ENCODE measurements at regions not wholly inside any gene's neighbourhood (a gene's known extent, or its start where the extent isn't known, plus 50 kb on each side); places are given as distances from the start of the nearest gene placed in this dataset.
A peak's percentile ranks its signal among the peaks of the same experiment; 100 is the strongest.

DNA sequence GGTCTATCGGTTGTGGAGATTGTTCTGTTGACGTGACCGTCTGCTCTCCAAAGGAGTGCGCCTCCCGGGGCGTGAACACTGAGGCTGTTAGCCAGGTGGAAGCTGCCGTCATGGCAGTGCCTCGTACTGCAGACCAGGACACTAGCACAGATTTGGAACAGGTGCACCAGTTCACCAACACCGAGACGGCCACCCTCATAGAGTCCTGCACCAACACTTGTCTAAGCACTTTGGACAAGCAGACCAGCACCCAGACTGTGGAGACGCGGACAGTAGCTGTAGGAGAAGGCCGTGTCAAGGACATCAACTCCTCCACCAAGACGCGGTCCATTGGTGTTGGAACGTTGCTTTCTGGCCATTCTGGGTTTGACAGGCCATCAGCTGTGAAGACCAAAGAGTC, 128.9 kb upstream of the DMRT1 start:
- Histone ChIP-seq H4K8ac (ENCODE audit: low read depth, low read length) (no peak overlapping the region), H3K9ac (ENCODE audit: low read depth, low read length, poor library complexity) (peak overlapping the region; percentile 10), H3K4ac (ENCODE audit: low read length) (no peak overlapping the region), H2BK5ac (ENCODE audit: low read length) (no peak overlapping the region), H3K27me3 (ENCODE audit: control insufficient read depth in 3 of 3, insufficient read depth in 3 of 3, low read depth in 1 of 3, low read length in 3 of 3) (no peaks in the 10 kb centered on the region), H2AFZ (ENCODE audit: low read length) (no peak overlapping the region), H2BK12ac (ENCODE audit: low read length) (no peak overlapping the region), H3K27ac (replicated peaks; ENCODE audit: low read length) (no peak overlapping the region), H3K79me1 (ENCODE audit: low read depth, low read length) (no peaks in the 10 kb centered on the region), H4K91ac (ENCODE audit: low read depth, low read length, poor library complexity) (no peak overlapping the region), H3K14ac (ENCODE audit: low read length) (no peak overlapping the region), H2BK15ac (ENCODE audit: low read length) (no peak overlapping the region), H2AK5ac (ENCODE audit: low read depth, low read length) (no peak overlapping the region), H3K4me2 (ENCODE audit: insufficient read depth, low read length, poor library complexity, severe bottlenecking) (no peak overlapping the region), H3K36me3 (replicated peaks in 1 of 2; ENCODE audit: control insufficient read depth in 2 of 2, insufficient read depth in 2 of 2, low read length in 2 of 2) (peaks cover 14 to 31% of the 10 kb centered on the region in 2 donors), H3K4me1 (ENCODE audit: control insufficient read depth in 2 of 2, insufficient read depth in 1 of 2, low read depth in 1 of 2, low read length in 2 of 2) (peaks cover 0 to 6% of the 10 kb centered on the region in 2 donors), H3K18ac (ENCODE audit: low read length) (no peak overlapping the region), H2BK120ac (ENCODE audit: low read depth, low read length) (no peak overlapping the region), H3K9me3 (replicated peaks in 1 of 2; ENCODE audit: control insufficient read depth in 2 of 2, insufficient read depth in 1 of 2, low read depth in 1 of 2, low read length in 2 of 2) (no peaks in the 10 kb centered on the region), H3K4me3 (ENCODE audit: low read length in 2 of 2) (no peak overlapping the region), H3K23ac (ENCODE audit: low read depth, low read length, poor library complexity) (peak overlapping the region; percentile 20)
- WGBS, 2 donors (ENCODE audit: extremely low coverage in 2 of 2, insufficient read length in 2 of 2, insufficient replicate concordance in 1 of 2) = no CpG with 5 or more reads among the region's 16 CpGs
- no peak for DNase-seq (ENCODE audit: low spot score)

DNA sequence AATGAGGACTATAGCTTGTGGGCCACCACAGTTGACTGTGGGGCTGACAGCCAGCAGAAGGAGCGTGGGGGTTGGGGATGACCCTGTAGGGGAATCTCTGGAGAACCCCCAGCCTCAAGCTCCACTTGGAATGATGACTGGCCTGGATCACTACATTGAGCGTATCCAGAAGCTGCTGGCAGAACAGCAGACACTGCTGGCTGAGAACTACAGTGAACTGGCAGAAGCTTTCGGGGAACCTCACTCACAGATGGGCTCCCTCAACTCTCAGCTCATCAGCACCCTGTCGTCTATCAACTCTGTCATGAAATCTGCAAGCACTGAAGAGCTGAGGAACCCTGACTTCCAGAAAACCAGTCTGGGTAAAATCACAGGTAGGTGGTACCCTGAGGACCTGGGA, 128.4 kb upstream of the DMRT1 start:
- Histone ChIP-seq H3K27ac (replicated peaks; ENCODE audit: low read length) (no peak overlapping the region), H3K18ac (ENCODE audit: low read length) (no peak overlapping the region), H3K9ac (ENCODE audit: low read depth, low read length, poor library complexity) (no peak overlapping the region), H3K36me3 (replicated peaks in 1 of 2; ENCODE audit: control insufficient read depth in 2 of 2, insufficient read depth in 2 of 2, low read length in 2 of 2) (peaks cover 14 to 31% of the 10 kb centered on the region in 2 donors), H3K23ac (ENCODE audit: low read depth, low read length, poor library complexity) (peak overlapping the region; percentile 20), H2AFZ (ENCODE audit: low read length) (no peak overlapping the region), H2BK120ac (ENCODE audit: low read depth, low read length) (no peak overlapping the region), H3K27me3 (ENCODE audit: control insufficient read depth in 3 of 3, insufficient read depth in 3 of 3, low read depth in 1 of 3, low read length in 3 of 3) (no peaks in the 10 kb centered on the region), H4K91ac (ENCODE audit: low read depth, low read length, poor library complexity) (no peak overlapping the region), H2AK5ac (ENCODE audit: low read depth, low read length) (no peak overlapping the region), H3K79me1 (ENCODE audit: low read depth, low read length) (no peaks in the 10 kb centered on the region), H2BK5ac (ENCODE audit: low read length) (no peak overlapping the region), H2BK15ac (ENCODE audit: low read length) (no peak overlapping the region), H2BK12ac (ENCODE audit: low read length) (no peak overlapping the region), H3K9me3 (replicated peaks in 1 of 2; ENCODE audit: control insufficient read depth in 2 of 2, insufficient read depth in 1 of 2, low read depth in 1 of 2, low read length in 2 of 2) (no peaks in the 10 kb centered on the region), H3K4me3 (ENCODE audit: low read length in 2 of 2) (no peak overlapping the region), H3K4ac (ENCODE audit: low read length) (no peak overlapping the region), H3K4me1 (ENCODE audit: control insufficient read depth in 2 of 2, insufficient read depth in 1 of 2, low read depth in 1 of 2, low read length in 2 of 2) (peaks cover 0 to 6% of the 10 kb centered on the region in 2 donors), H4K8ac (ENCODE audit: low read depth, low read length) (no peak overlapping the region), H3K4me2 (ENCODE audit: insufficient read depth, low read length, poor library complexity, severe bottlenecking) (no peak overlapping the region), H3K14ac (ENCODE audit: low read length) (no peak overlapping the region)
- DNase-seq (ENCODE audit: low spot score) = no peak
- no CpG with 5 or more reads among the region's 4 CpGs for WGBS, 2 donors (ENCODE audit: extremely low coverage in 2 of 2, insufficient read length in 2 of 2, insufficient replicate concordance in 1 of 2)

GRCh38 chr9:714675-715074, 126.8 kb upstream of the DMRT1 start:
- no peak overlapping the region for H3K27ac ChIP-seq (replicated peaks; ENCODE audit: low read length)
- H2BK15ac ChIP-seq (ENCODE audit: low read length) = no peak overlapping the region
- H2BK12ac ChIP-seq (ENCODE audit: low read length) = no peak overlapping the region
- no CpG with 5 or more reads among the region's 2 CpGs for WGBS, 2 donors (ENCODE audit: extremely low coverage in 2 of 2, insufficient read length in 2 of 2, insufficient replicate concordance in 1 of 2)
- no peak overlapping the region for H4K91ac ChIP-seq (ENCODE audit: low read depth, low read length, poor library complexity)
- no peak overlapping the region for H4K8ac ChIP-seq (ENCODE audit: low read depth, low read length)
- H2BK5ac ChIP-seq (ENCODE audit: low read length) = no peak overlapping the region
- no peak overlapping the region for H3K4me2 ChIP-seq (ENCODE audit: insufficient read depth, low read length, poor library complexity, severe bottlenecking)
- H3K4me1 ChIP-seq (ENCODE audit: control insufficient read depth in 2 of 2, insufficient read depth in 1 of 2, low read depth in 1 of 2, low read length in 2 of 2) = no peaks in the 10 kb centered on the region
- no peak overlapping the region for H3K14ac ChIP-seq (ENCODE audit: low read length)
- DNase-seq (ENCODE audit: low spot score) = no peak
- H2AFZ ChIP-seq (ENCODE audit: low read length) = no peak overlapping the region
- no peak overlapping the region for H3K4me3 ChIP-seq (ENCODE audit: low read length in 2 of 2)
- H3K9ac ChIP-seq (ENCODE audit: low read depth, low read length, poor library complexity) = no peak overlapping the region
- H2BK120ac ChIP-seq (ENCODE audit: low read depth, low read length) = no peak overlapping the region
- no peak overlapping the region for H3K4ac ChIP-seq (ENCODE audit: low read length)
- H3K79me1 ChIP-seq (ENCODE audit: low read depth, low read length) = no peaks in the 10 kb centered on the region
- H3K27me3 ChIP-seq (ENCODE audit: control insufficient read depth in 3 of 3, insufficient read depth in 3 of 3, low read depth in 1 of 3, low read length in 3 of 3) = no peaks in the 10 kb centered on the region
- no peak overlapping the region for H3K18ac ChIP-seq (ENCODE audit: low read length)
- no peaks in the 10 kb centered on the region for H3K9me3 ChIP-seq (replicated peaks in 1 of 2; ENCODE audit: control insufficient read depth in 2 of 2, insufficient read depth in 1 of 2, low read depth in 1 of 2, low read length in 2 of 2)
- peaks cover 14 to 31% of the 10 kb centered on the region in 2 donors for H3K36me3 ChIP-seq (replicated peaks in 1 of 2; ENCODE audit: control insufficient read depth in 2 of 2, insufficient read depth in 2 of 2, low read length in 2 of 2)
- H2AK5ac ChIP-seq (ENCODE audit: low read depth, low read length) = no peak overlapping the region
- no peak overlapping the region for H3K23ac ChIP-seq (ENCODE audit: low read depth, low read length, poor library complexity)

GRCh38 chr9:715300-715699, 126.2 kb upstream of the DMRT1 start:
- no peak overlapping the region for H3K18ac ChIP-seq (ENCODE audit: low read length)
- H3K9me3 ChIP-seq (replicated peaks in 1 of 2; ENCODE audit: control insufficient read depth in 2 of 2, insufficient read depth in 1 of 2, low read depth in 1 of 2, low read length in 2 of 2) = no peaks in the 10 kb centered on the region
- no peak overlapping the region for H3K4ac ChIP-seq (ENCODE audit: low read length)
- no peak overlapping the region for H2AK5ac ChIP-seq (ENCODE audit: low read depth, low read length)
- no peak overlapping the region for H3K23ac ChIP-seq (ENCODE audit: low read depth, low read length, poor library complexity)
- no peak overlapping the region for H3K4me2 ChIP-seq (ENCODE audit: insufficient read depth, low read length, poor library complexity, severe bottlenecking)
- no peak overlapping the region for H2BK120ac ChIP-seq (ENCODE audit: low read depth, low read length)
- no peak overlapping the region for H2AFZ ChIP-seq (ENCODE audit: low read length)
- H3K9ac ChIP-seq (ENCODE audit: low read depth, low read length, poor library complexity) = no peak overlapping the region
- H3K36me3 ChIP-seq (replicated peaks in 1 of 2; ENCODE audit: control insufficient read depth in 2 of 2, insufficient read depth in 2 of 2, low read length in 2 of 2) = peaks cover 14 to 31% of the 10 kb centered on the region in 2 donors
- no peak overlapping the region for H3K14ac ChIP-seq (ENCODE audit: low read length)
- no peaks in the 10 kb centered on the region for H3K27me3 ChIP-seq (ENCODE audit: control insufficient read depth in 3 of 3, insufficient read depth in 3 of 3, low read depth in 1 of 3, low read length in 3 of 3)
- H4K8ac ChIP-seq (ENCODE audit: low read depth, low read length) = no peak overlapping the region
- no peak overlapping the region for H2BK5ac ChIP-seq (ENCODE audit: low read length)
- no peak overlapping the region for H3K4me3 ChIP-seq (ENCODE audit: low read length in 2 of 2)
- no peak overlapping the region for H3K27ac ChIP-seq (replicated peaks; ENCODE audit: low read length)
- H3K79me1 ChIP-seq (ENCODE audit: low read depth, low read length) = no peaks in the 10 kb centered on the region
- WGBS, 2 donors (ENCODE audit: extremely low coverage in 2 of 2, insufficient read length in 2 of 2, insufficient replicate concordance in 1 of 2) = no CpG with 5 or more reads among the region's 2 CpGs
- no peak overlapping the region for H2BK15ac ChIP-seq (ENCODE audit: low read length)
- no peak for DNase-seq (ENCODE audit: low spot score)
- H2BK12ac ChIP-seq (ENCODE audit: low read length) = no peak overlapping the region
- H4K91ac ChIP-seq (ENCODE audit: low read depth, low read length, poor library complexity) = no peak overlapping the region
- peaks cover 0 to 3% of the 10 kb centered on the region in 2 donors for H3K4me1 ChIP-seq (ENCODE audit: control insufficient read depth in 2 of 2, insufficient read depth in 1 of 2, low read depth in 1 of 2, low read length in 2 of 2)

All from neuronal stem cell (in vitro differentiated cells).